ENCODE measurements at regions not wholly inside any gene's neighbourhood (a gene's known extent, or its start where the extent isn't known, plus 50 kb on each side); places are given as distances from the start of the nearest gene placed in this dataset.

- DNase-seq: no peak
Measured at GRCh38 chr12:111221062-111222026, 147.6 kb downstream of the PHETA1 start.

GRCh38 chr12:111220363-111220762 lies 148.5 kb downstream of the PHETA1 start:
- DNase-seq: no peak

- DNase-seq: no peak
Measured at GRCh38 chr12:111219440-111219839, 149.5 kb downstream of the PHETA1 start.

- no peak for DNase-seq
Measured at GRCh38 chr12:111218499-111218898, 150.4 kb downstream of the PHETA1 start.

GRCh38 chr12:111216387-111217159 lies 152.3 kb downstream of the PHETA1 start:
- no peak for DNase-seq

GRCh38 chr12:111215881-111216280 lies 153.0 kb downstream of the PHETA1 start:
- no peak for DNase-seq

- no peak for DNase-seq
Measured at GRCh38 chr12:111214401-111214800, 154.5 kb downstream of the PHETA1 start.

GRCh38 chr12:111213561-111213960 lies 155.3 kb downstream of the PHETA1 start:
- DNase-seq: no peak

- no peak for DNase-seq
Measured at GRCh38 chr12:111212814-111213456, 156.0 kb downstream of the PHETA1 start.

- no peak for DNase-seq
Measured at GRCh38 chr12:111211910-111212757, 156.8 kb downstream of the PHETA1 start.

GRCh38 chr12:111209811-111210210 lies 159.1 kb downstream of the PHETA1 start:
- DNase-seq: no peak

- no peak for DNase-seq
Measured at GRCh38 chr12:111207761-111208160, 161.1 kb downstream of the PHETA1 start.

- no peak for DNase-seq
Measured at GRCh38 chr12:111204788-111205241, 164.1 kb downstream of the PHETA1 start.

GRCh38 chr12:111203969-111204368 lies 164.9 kb downstream of the PHETA1 start:
- no peak for DNase-seq

GRCh38 chr12:111203446-111203845 lies 165.4 kb downstream of the PHETA1 start:
- DNase-seq: no peak

- no peak for DNase-seq
Measured at GRCh38 chr12:111202237-111202915, 166.5 kb downstream of the PHETA1 start.

GRCh38 chr12:111201495-111202236 lies 167.2 kb downstream of the PHETA1 start:
- DNase-seq: no peak

- DNase-seq: no peak
Measured at GRCh38 chr12:111201036-111201435, 167.9 kb downstream of the PHETA1 start.

- no peak for DNase-seq
Measured at GRCh38 chr12:111197376-111197944, 171.4 kb downstream of the PHETA1 start.

GRCh38 chr12:111196532-111196931 lies 172.4 kb downstream of the PHETA1 start:
- DNase-seq: no peak

- DNase-seq: no peak
Measured at GRCh38 chr12:111195316-111195715, 173.6 kb downstream of the PHETA1 start.

All from stimulated activated CD8-positive, alpha-beta memory T cell treated with anti-CD3 and anti-CD28 coated beads, Interleukin-4, amount 100 ng/mL, for 48 hours (primary cell).